ENCODE measurements at regions not wholly inside any gene's neighbourhood (a gene's known extent, or its start where the extent isn't known, plus 50 kb on each side); places are given as distances from the start of the nearest gene placed in this dataset.
"Not testable (repeated sequence)": the region's sequence is repeated elsewhere in the genome, so short reads cannot be mapped to it uniquely, and the experiment has no call there.

- H3K27ac Mint-ChIP-seq (ENCODE audit: low read depth); H3K9me3 Mint-ChIP-seq; H3K4me1 Mint-ChIP-seq; H3K27me3 Mint-ChIP-seq; H3K36me3 Mint-ChIP-seq (ENCODE audit: insufficient read depth); H3K4me3 Mint-ChIP-seq; ATAC-seq (replicated peaks; ENCODE audit: extremely low read depth, poor library complexity, severe bottlenecking); DNase-seq (ENCODE audit: low spot score in 2 of 2): not testable (repeated sequence)
Observed at GRCh38 chr16:16607401-16608082, 228.6 kb downstream of the NPIPA7 start.

GRCh38 chr16:16609627-16610026 lies 230.7 kb downstream of the NPIPA7 start:
- H3K36me3 Mint-ChIP-seq (ENCODE audit: insufficient read depth); H3K4me3 Mint-ChIP-seq; H3K27ac Mint-ChIP-seq (ENCODE audit: low read depth); H3K4me1 Mint-ChIP-seq; ATAC-seq (replicated peaks; ENCODE audit: extremely low read depth, poor library complexity, severe bottlenecking); DNase-seq (ENCODE audit: low spot score in 2 of 2); H3K27me3 Mint-ChIP-seq; H3K9me3 Mint-ChIP-seq: not testable (repeated sequence)

DNA sequence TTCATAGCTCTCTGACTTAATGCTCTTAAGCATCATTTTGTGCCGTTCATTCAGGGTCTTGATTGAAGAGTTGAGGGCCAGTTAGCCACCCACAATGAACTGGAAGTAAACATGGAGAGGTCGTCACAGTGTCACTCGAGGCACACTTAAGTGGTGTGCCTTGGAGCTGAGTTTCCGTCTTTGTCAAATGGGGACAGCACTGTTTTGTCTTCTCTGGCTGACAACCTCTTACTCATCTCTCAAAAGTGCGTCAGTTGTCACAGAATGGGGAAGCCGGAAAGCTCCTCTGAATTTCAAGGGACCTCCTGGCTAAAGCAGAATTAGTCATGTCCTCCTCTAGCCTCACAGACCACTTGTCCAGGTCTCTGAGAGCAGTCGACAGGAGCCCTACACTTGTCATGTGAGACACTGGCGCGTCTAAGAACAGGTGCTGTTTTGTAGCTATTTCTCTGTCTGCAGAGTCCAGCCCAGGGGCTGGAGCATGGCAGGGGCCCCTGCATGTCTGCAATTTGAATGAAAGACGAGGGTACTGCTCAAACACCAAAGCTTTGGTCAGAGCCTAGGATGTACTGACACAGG lies 231.5 kb downstream of the NPIPA7 start:
- H3K4me3 Mint-ChIP-seq; H3K36me3 Mint-ChIP-seq (ENCODE audit: insufficient read depth); H3K4me1 Mint-ChIP-seq; H3K27ac Mint-ChIP-seq (ENCODE audit: low read depth); H3K27me3 Mint-ChIP-seq; ATAC-seq (replicated peaks; ENCODE audit: extremely low read depth, poor library complexity, severe bottlenecking); H3K9me3 Mint-ChIP-seq; DNase-seq (ENCODE audit: low spot score in 2 of 2): not testable (repeated sequence)

- H3K36me3 Mint-ChIP-seq (ENCODE audit: insufficient read depth); H3K27me3 Mint-ChIP-seq; ATAC-seq (replicated peaks; ENCODE audit: extremely low read depth, poor library complexity, severe bottlenecking); H3K27ac Mint-ChIP-seq (ENCODE audit: low read depth); DNase-seq (ENCODE audit: low spot score in 2 of 2); H3K4me3 Mint-ChIP-seq; H3K9me3 Mint-ChIP-seq; H3K4me1 Mint-ChIP-seq: not testable (repeated sequence)
Observed at GRCh38 chr16:16613212-16613611, 234.3 kb downstream of the NPIPA7 start.

GRCh38 chr16:16614484-16614883 lies 235.5 kb downstream of the NPIPA7 start:
- not testable (repeated sequence) for H3K36me3 Mint-ChIP-seq (ENCODE audit: insufficient read depth); H3K4me3 Mint-ChIP-seq; DNase-seq (ENCODE audit: low spot score in 2 of 2); H3K27me3 Mint-ChIP-seq; H3K9me3 Mint-ChIP-seq; H3K27ac Mint-ChIP-seq (ENCODE audit: low read depth); ATAC-seq (replicated peaks; ENCODE audit: extremely low read depth, poor library complexity, severe bottlenecking); H3K4me1 Mint-ChIP-seq

DNA sequence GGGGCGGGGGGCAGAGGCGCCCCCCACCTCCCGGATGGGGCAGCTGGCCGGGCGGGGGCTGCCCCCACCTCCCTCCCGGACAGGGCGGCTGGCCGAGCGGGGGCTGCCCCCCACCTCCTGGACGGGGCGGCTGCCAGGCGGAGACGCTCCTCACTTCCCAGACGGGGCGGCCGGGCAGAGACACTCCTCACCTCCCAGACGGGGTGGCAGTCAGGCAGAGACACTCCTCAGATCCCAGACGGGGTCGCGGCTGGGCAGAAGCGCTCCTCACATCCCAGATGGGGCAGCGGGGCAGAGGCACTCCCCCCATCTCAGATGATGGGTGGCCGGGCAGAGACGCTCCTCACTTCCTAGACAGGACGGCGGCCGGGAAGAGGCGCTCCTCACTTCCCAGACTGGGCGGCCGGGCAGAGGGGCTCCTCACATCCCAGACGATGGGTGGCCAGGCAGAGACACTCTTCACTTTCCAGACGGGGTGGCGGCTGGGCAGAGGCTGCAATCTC lies 240.1 kb downstream of the NPIPA7 start:
- H3K27me3 Mint-ChIP-seq; H3K27ac Mint-ChIP-seq (ENCODE audit: low read depth); ATAC-seq (replicated peaks; ENCODE audit: extremely low read depth, poor library complexity, severe bottlenecking); H3K4me1 Mint-ChIP-seq; H3K9me3 Mint-ChIP-seq; H3K4me3 Mint-ChIP-seq; DNase-seq (ENCODE audit: low spot score in 2 of 2); H3K36me3 Mint-ChIP-seq (ENCODE audit: insufficient read depth): not testable (repeated sequence)

DNA sequence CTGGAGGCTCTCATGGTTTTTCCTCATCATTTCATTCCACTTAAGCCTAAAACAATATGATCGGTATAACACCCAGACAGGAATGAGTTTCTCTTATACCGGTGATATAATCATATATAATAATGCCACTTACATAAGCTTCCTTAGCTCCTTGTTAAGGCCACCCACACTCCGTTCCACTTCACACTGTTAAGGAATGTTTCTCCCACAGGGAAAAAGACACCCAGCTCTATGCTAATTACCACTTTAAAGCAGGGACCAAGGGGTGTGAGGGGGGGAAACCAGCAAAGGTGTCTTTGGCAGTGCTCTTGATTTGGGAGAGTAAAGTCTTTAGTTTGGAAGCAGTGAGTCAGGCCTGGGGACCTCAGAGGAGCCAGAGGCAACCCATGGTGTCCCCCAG lies 245.4 kb downstream of the NPIPA7 start:
- H3K27me3 Mint-ChIP-seq; ATAC-seq (replicated peaks; ENCODE audit: extremely low read depth, poor library complexity, severe bottlenecking); H3K9me3 Mint-ChIP-seq; H3K4me1 Mint-ChIP-seq; DNase-seq (ENCODE audit: low spot score in 2 of 2); H3K36me3 Mint-ChIP-seq (ENCODE audit: insufficient read depth); H3K27ac Mint-ChIP-seq (ENCODE audit: low read depth); H3K4me3 Mint-ChIP-seq: not testable (repeated sequence)

GRCh38 chr16:16625140-16625539 lies 246.2 kb downstream of the NPIPA7 start:
- H3K27ac Mint-ChIP-seq (ENCODE audit: low read depth); H3K27me3 Mint-ChIP-seq; DNase-seq (ENCODE audit: low spot score in 2 of 2); H3K4me3 Mint-ChIP-seq; H3K4me1 Mint-ChIP-seq; H3K36me3 Mint-ChIP-seq (ENCODE audit: insufficient read depth); H3K9me3 Mint-ChIP-seq; ATAC-seq (replicated peaks; ENCODE audit: extremely low read depth, poor library complexity, severe bottlenecking): not testable (repeated sequence)

DNA sequence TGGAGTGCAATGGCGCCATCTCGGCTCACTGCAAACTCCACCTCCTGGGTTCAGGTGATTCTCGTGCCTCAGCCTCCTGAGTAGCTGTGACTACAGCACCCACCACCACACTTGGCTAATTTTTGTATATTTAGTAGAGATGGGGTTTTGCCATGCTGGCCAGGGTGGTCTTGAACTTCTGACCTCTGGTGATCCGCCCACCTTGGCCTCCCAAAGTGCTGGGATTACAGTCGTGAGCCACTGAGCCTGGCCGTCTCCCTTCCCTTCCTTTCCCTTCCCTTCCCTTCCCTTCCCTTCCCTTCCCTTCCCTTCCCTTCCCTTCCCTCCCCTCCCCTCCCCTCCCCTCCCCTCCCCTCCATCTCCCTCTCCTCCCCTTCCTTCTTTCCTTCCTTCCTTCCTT lies 248.9 kb downstream of the NPIPA7 start:
- not testable (repeated sequence) for H3K36me3 Mint-ChIP-seq (ENCODE audit: insufficient read depth); DNase-seq (ENCODE audit: low spot score in 2 of 2); H3K27ac Mint-ChIP-seq (ENCODE audit: low read depth); ATAC-seq (replicated peaks; ENCODE audit: extremely low read depth, poor library complexity, severe bottlenecking); H3K9me3 Mint-ChIP-seq; H3K4me1 Mint-ChIP-seq; H3K4me3 Mint-ChIP-seq
- H3K27me3 Mint-ChIP-seq = peaks cover 17% of the 10 kb centered on the region

- ATAC-seq (replicated peaks; ENCODE audit: extremely low read depth, poor library complexity, severe bottlenecking); H3K9me3 Mint-ChIP-seq; H3K36me3 Mint-ChIP-seq (ENCODE audit: insufficient read depth); H3K4me3 Mint-ChIP-seq; H3K27ac Mint-ChIP-seq (ENCODE audit: low read depth); H3K4me1 Mint-ChIP-seq; DNase-seq (ENCODE audit: low spot score in 2 of 2): not testable (repeated sequence)
- H3K27me3 Mint-ChIP-seq = peaks cover 20% of the 10 kb centered on the region
Observed at GRCh38 chr16:16638231-16638630, 259.3 kb downstream of the NPIPA7 start.

- H3K27me3 Mint-ChIP-seq = peaks cover 20% of the 10 kb centered on the region
- ATAC-seq (replicated peaks; ENCODE audit: extremely low read depth, poor library complexity, severe bottlenecking); H3K4me3 Mint-ChIP-seq; H3K36me3 Mint-ChIP-seq (ENCODE audit: insufficient read depth); H3K9me3 Mint-ChIP-seq; DNase-seq (ENCODE audit: low spot score in 2 of 2); H3K27ac Mint-ChIP-seq (ENCODE audit: low read depth); H3K4me1 Mint-ChIP-seq: not testable (repeated sequence)
Observed at GRCh38 chr16:16638714-16639113, 259.8 kb downstream of the NPIPA7 start.

DNA sequence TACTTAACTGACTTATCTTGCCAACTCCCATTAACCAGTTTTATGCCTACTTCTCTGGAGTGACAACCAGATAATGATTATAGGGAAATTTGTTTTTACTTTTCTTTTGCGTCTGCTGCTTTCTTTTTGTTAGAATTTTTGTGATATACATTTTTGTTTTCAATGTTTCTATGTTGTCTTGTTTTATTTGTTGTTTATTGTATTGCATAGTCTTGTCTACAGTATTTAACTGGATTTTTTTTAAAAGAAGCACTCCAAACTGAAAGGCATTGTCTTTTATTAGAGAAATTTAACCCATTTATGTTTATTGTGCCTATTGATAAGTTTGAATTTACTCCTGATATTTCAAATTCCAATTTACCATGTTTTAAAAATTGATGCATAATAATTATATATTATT lies 264.9 kb downstream of the NPIPA7 start:
- not testable (repeated sequence) for ATAC-seq (replicated peaks; ENCODE audit: extremely low read depth, poor library complexity, severe bottlenecking); H3K4me1 Mint-ChIP-seq; H3K36me3 Mint-ChIP-seq (ENCODE audit: insufficient read depth); H3K27me3 Mint-ChIP-seq; H3K4me3 Mint-ChIP-seq; DNase-seq (ENCODE audit: low spot score in 2 of 2); H3K9me3 Mint-ChIP-seq; H3K27ac Mint-ChIP-seq (ENCODE audit: low read depth)

DNA sequence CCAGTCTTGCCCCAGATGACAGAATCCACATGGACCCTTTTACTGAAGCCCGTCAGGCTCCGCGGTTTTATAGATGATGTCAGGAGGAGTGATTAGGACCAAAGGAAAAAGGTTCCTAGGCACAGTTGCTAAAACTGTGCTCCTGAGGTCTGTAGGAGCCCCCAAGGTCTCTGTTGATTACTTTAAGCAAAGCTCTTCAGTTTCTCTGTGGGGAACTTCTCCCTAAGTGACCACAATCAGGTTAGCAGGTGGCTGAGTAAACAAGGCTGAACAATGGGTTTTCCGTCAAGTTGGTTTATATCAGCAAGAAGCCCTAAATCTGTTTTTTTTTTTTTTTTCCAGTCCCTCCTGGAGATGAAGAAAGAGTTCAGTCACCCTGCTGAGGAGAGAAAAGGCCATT lies 269.1 kb downstream of the NPIPA7 start:
- H3K9me3 Mint-ChIP-seq; H3K4me3 Mint-ChIP-seq; H3K27me3 Mint-ChIP-seq; ATAC-seq (replicated peaks; ENCODE audit: extremely low read depth, poor library complexity, severe bottlenecking); H3K36me3 Mint-ChIP-seq (ENCODE audit: insufficient read depth); H3K27ac Mint-ChIP-seq (ENCODE audit: low read depth); DNase-seq (ENCODE audit: low spot score in 2 of 2); H3K4me1 Mint-ChIP-seq: not testable (repeated sequence)

All from central memory CD8-positive, alpha-beta T cell (primary cell).